ENCODE measurements at regions not wholly inside any gene's neighbourhood (a gene's known extent, or its start where the extent isn't known, plus 50 kb on each side); places are given as distances from the start of the nearest gene placed in this dataset.

DNA sequence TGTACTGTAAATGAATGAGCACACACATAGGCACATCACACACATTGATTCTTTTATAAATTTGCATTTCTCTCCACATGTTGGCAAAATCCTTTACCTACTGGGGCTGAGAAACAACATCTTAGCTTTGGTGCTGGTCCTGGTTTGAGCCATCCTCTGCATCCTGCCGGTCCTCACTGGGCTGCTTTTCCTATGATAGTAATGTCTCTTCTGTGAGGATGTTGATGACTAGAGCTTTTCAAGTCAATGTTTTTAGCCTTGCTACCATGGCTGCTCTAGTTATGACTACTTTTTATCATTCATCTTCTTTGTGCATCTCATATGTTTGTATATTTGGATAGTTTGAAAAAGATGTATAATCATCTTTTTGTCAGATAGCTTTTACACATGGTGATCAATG lies 280.4 kb upstream of the CD180 start:
- Histone ChIP-seq H3K9me3 (ENCODE audit: severe bottlenecking) (no peaks in the 10 kb centered on the region), H3K4me1 (ENCODE audit: insufficient read depth, poor library complexity, severe bottlenecking) (peaks cover 7% of the 10 kb centered on the region), H3K27me3 (ENCODE audit: insufficient read depth, poor library complexity, severe bottlenecking) (no peaks in the 10 kb centered on the region), H3K36me3 (ENCODE audit: low read depth) (no peaks in the 10 kb centered on the region), H3K4me3 (ENCODE audit: severe bottlenecking) (no peak overlapping the region), H3K27ac (ENCODE audit: poor library complexity, severe bottlenecking) (peak overlapping the region; percentile 38)
- ATAC-seq (ENCODE audit: low read depth): no peak
- TF ChIP-seq, protein P1, sequence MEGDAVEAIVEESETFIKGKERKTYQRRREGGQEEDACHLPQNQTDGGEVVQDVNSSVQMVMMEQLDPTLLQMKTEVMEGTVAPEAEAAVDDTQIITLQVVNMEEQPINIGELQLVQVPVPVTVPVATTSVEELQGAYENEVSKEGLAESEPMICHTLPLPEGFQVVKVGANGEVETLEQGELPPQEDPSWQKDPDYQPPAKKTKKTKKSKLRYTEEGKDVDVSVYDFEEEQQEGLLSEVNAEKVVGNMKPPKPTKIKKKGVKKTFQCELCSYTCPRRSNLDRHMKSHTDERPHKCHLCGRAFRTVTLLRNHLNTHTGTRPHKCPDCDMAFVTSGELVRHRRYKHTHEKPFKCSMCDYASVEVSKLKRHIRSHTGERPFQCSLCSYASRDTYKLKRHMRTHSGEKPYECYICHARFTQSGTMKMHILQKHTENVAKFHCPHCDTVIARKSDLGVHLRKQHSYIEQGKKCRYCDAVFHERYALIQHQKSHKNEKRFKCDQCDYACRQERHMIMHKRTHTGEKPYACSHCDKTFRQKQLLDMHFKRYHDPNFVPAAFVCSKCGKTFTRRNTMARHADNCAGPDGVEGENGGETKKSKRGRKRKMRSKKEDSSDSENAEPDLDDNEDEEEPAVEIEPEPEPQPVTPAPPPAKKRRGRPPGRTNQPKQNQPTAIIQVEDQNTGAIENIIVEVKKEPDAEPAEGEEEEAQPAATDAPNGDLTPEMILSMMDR (IDR thresholded peaks at IDR 0.05; ENCODE audit: poor library complexity, severe bottlenecking): no peak
- DNase-seq (ENCODE audit: low spot score): no peak

DNA sequence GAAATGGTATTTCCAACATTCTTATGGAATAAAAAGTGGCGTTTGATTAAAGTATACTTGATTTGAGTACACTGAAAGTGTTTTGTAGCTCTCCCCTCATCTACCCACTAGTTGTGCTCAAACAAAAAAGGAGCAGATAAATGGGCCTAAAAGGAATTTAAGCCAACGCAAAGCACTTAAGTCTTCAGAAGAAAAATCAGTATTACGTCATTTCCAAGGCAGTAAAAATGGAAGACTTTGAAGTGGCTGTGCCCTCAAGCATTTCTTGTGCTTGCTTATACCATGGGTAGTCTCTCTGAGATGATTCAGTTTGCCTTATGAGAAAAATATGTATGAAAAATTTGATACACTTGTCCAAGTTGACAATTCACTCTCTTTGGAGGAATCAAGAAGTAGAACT lies 279.9 kb upstream of the CD180 start:
- TF ChIP-seq, protein P1 (IDR thresholded peaks at IDR 0.05; ENCODE audit: poor library complexity, severe bottlenecking): no peak
- ATAC-seq (ENCODE audit: low read depth): peak; percentile 72
- Histone ChIP-seq H3K4me1 (ENCODE audit: insufficient read depth, poor library complexity, severe bottlenecking) (peaks cover 7% of the 10 kb centered on the region), H3K9me3 (ENCODE audit: severe bottlenecking) (no peaks in the 10 kb centered on the region), H3K4me3 (ENCODE audit: severe bottlenecking) (no peak overlapping the region), H3K36me3 (ENCODE audit: low read depth) (no peaks in the 10 kb centered on the region), H3K27ac (ENCODE audit: poor library complexity, severe bottlenecking) (peak overlapping the region; percentile 38), H3K27me3 (ENCODE audit: insufficient read depth, poor library complexity, severe bottlenecking) (no peaks in the 10 kb centered on the region)
- DNase-seq (ENCODE audit: low spot score): no peak

DNA sequence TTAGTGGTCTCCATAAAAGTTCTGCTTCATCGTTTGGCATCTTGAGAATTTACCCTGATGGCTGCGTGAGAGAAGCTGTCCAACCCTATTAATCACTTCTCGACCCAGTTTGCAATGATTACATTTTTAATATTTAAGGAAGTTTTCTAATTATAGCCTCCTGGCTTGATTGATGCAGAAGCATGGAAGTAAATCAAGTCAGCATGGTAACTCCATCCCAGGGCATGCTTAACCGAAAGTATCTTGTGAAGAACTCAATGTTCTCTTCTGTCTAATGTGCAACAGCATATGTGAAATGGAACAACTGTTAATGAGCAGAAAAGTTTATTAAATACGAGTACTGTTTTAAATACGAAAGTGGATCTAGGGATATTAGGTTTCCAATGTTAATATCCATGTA lies 278.9 kb upstream of the CD180 start:
- Histone ChIP-seq H3K4me3 (ENCODE audit: severe bottlenecking) (no peak overlapping the region), H3K27ac (ENCODE audit: poor library complexity, severe bottlenecking) (no peak overlapping the region), H3K36me3 (ENCODE audit: low read depth) (no peaks in the 10 kb centered on the region), H3K4me1 (ENCODE audit: insufficient read depth, poor library complexity, severe bottlenecking) (peaks cover 7% of the 10 kb centered on the region), H3K27me3 (ENCODE audit: insufficient read depth, poor library complexity, severe bottlenecking) (no peaks in the 10 kb centered on the region), H3K9me3 (ENCODE audit: severe bottlenecking) (peaks cover 3% of the 10 kb centered on the region)
- DNase-seq (ENCODE audit: low spot score) (no peak), ATAC-seq (ENCODE audit: low read depth) (no peak)
- TF ChIP-seq, protein P1 (IDR thresholded peaks at IDR 0.05; ENCODE audit: poor library complexity, severe bottlenecking): no peak

DNA sequence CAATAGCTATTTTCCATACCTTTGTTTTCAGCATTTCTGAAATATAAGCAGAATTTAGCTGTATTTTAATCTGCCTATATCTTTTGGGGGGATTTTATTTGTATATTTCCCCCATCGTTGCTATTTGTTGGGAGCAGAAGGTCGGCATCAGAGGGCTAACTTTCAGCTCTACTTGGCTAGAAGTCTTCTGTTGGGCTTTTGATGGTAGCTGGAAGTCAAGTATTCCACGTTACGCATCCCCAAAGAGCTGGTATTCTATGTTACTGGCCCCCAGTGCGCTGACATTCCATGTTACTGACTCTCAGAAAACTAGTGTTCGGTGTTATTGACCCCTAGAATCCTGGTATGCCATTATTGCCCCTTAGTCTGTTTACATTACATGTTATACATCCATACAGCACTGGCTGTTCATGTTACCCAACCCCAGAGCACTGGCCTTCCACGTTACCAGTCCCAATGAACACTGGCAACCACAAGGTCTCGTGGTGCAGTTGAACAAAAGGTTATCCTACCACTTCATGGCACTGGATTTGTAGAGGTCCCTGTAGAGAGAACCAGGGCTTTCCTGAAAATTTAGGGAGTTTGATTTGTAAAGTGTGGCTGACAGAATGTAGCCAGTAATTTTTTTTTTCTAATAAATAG lies 278.1 kb upstream of the CD180 start:
- TF ChIP-seq, protein P1 (IDR thresholded peaks at IDR 0.05; ENCODE audit: poor library complexity, severe bottlenecking): no peak
- Histone ChIP-seq H3K27me3 (ENCODE audit: insufficient read depth, poor library complexity, severe bottlenecking) (no peaks in the 10 kb centered on the region), H3K4me3 (ENCODE audit: severe bottlenecking) (no peak overlapping the region), H3K4me1 (ENCODE audit: insufficient read depth, poor library complexity, severe bottlenecking) (peaks cover 7% of the 10 kb centered on the region), H3K27ac (ENCODE audit: poor library complexity, severe bottlenecking) (no peak overlapping the region), H3K9me3 (ENCODE audit: severe bottlenecking) (peaks cover 5% of the 10 kb centered on the region), H3K36me3 (ENCODE audit: low read depth) (no peaks in the 10 kb centered on the region)
- DNase-seq (ENCODE audit: low spot score) (no peak), ATAC-seq (ENCODE audit: low read depth) (no peak)

DNA sequence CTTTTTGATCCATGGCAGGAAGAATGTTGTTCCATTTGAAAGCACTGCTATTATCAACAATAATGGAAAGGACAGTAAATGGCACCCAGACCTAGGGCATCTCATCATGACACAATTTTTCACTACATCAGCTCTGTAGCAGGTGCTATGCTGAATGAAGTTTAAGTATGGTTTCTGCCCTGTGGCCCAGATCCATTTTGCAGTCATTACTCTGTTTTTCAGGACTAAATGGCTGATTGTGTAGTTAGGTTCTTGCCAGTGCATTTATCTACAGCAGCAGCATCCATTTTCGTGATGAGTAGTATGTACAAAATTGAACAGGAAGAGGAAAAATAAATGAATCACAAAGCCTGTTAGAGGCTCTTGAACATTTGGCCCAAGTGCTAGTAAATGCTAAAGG lies 270.5 kb upstream of the CD180 start:
- ATAC-seq (ENCODE audit: low read depth): no peak
- Histone ChIP-seq H3K4me3 (ENCODE audit: severe bottlenecking) (no peak overlapping the region), H3K27me3 (ENCODE audit: insufficient read depth, poor library complexity, severe bottlenecking) (no peaks in the 10 kb centered on the region), H3K36me3 (ENCODE audit: low read depth) (no peaks in the 10 kb centered on the region), H3K27ac (ENCODE audit: poor library complexity, severe bottlenecking) (no peak overlapping the region), H3K4me1 (ENCODE audit: insufficient read depth, poor library complexity, severe bottlenecking) (no peaks in the 10 kb centered on the region), H3K9me3 (ENCODE audit: severe bottlenecking) (peaks cover 5% of the 10 kb centered on the region)
- no peak for DNase-seq (ENCODE audit: low spot score)
- TF ChIP-seq, protein P1 (IDR thresholded peaks at IDR 0.05; ENCODE audit: poor library complexity, severe bottlenecking): no peak

Data from RWPE2 (cell line).